ENCODE measurements at regions not wholly inside any gene's neighbourhood (a gene's known extent, or its start where the extent isn't known, plus 50 kb on each side); places are given as distances from the start of the nearest gene placed in this dataset.

- WGBS, 2 donors = 79 to 94% methylated on average over 1 of the region's 1 CpG
- H3K9me3 ChIP-seq = peaks cover 0 to 5% (median 0%) of the 10 kb centered on the region in 11 donors
- H3K4me1 ChIP-seq = no peaks in the 10 kb centered on the region
- H3K27me3 ChIP-seq = no peaks in the 10 kb centered on the region
- DNase-seq (no peak), ATAC-seq (no peak)
- TF ChIP-seq CTCF (IDR thresholded peaks at IDR 0.05) = no peak
- H3K36me3 ChIP-seq = no peaks in the 10 kb centered on the region
- no peak overlapping the region for H3K27ac ChIP-seq
- intact Hi-C loops (cut with DNase I) = no loop called here
- H3K4me3 ChIP-seq = no peak overlapping the region
Observed at GRCh38 chr4:31325300-31325699, 605.1 kb downstream of the PCDH7 start.

GRCh38 chr4:31327031-31327430 is 606.9 kb downstream of the PCDH7 start:
- no peak for TF ChIP-seq CTCF (IDR thresholded peaks at IDR 0.05)
- Histone ChIP-seq H3K27me3 (no peaks in the 10 kb centered on the region), H3K9me3 (no peaks in the 10 kb centered on the region), H3K4me1 (no peaks in the 10 kb centered on the region), H3K27ac (no peak overlapping the region), H3K36me3 (no peaks in the 10 kb centered on the region), H3K4me3 (no peak overlapping the region)
- WGBS, 2 donors = 90 to 93% methylated on average over 6 of the region's 6 CpGs
- intact Hi-C loops (cut with DNase I) = no loop called here
- ATAC-seq = no peak
- DNase-seq = no peak

- ATAC-seq = no peak
- TF ChIP-seq CTCF (IDR thresholded peaks at IDR 0.05) = no peak
- Histone ChIP-seq H3K27me3 (no peaks in the 10 kb centered on the region), H3K27ac (no peak overlapping the region), H3K36me3 (no peaks in the 10 kb centered on the region), H3K9me3 (no peaks in the 10 kb centered on the region), H3K4me3 (no peak overlapping the region), H3K4me1 (no peaks in the 10 kb centered on the region)
- intact Hi-C loops (cut with DNase I) = no loop called here
- DNase-seq = no peak
- 33 to 60% methylated on average over 1 of the region's 1 CpG for WGBS, 2 donors
Observed at GRCh38 chr4:31328932-31329331, 608.8 kb downstream of the PCDH7 start.

- no peak for ATAC-seq
- intact Hi-C loops (cut with DNase I) = no loop called here
- H3K4me3 ChIP-seq = no peak overlapping the region
- no peaks in the 10 kb centered on the region for H3K36me3 ChIP-seq
- WGBS, 2 donors = 73 to 85% methylated on average over 2 of the region's 2 CpGs
- no peak overlapping the region for H3K27ac ChIP-seq
- no peak for DNase-seq
- H3K4me1 ChIP-seq = no peaks in the 10 kb centered on the region
- H3K9me3 ChIP-seq = no peaks in the 10 kb centered on the region
- no peak for TF ChIP-seq CTCF (IDR thresholded peaks at IDR 0.05)
- H3K27me3 ChIP-seq = no peaks in the 10 kb centered on the region
Observed at GRCh38 chr4:31334086-31334910, 614.1 kb downstream of the PCDH7 start.
